ENCODE measurements at regions not wholly inside any gene's neighbourhood (a gene's known extent, or its start where the extent isn't known, plus 50 kb on each side); places are given as distances from the start of the nearest gene placed in this dataset.
A peak's percentile ranks its signal among the peaks of the same experiment; 100 is the strongest.
"Not testable (repeated sequence)": the region's sequence is repeated elsewhere in the genome, so short reads cannot be mapped to it uniquely, and the experiment has no call there.

DNA sequence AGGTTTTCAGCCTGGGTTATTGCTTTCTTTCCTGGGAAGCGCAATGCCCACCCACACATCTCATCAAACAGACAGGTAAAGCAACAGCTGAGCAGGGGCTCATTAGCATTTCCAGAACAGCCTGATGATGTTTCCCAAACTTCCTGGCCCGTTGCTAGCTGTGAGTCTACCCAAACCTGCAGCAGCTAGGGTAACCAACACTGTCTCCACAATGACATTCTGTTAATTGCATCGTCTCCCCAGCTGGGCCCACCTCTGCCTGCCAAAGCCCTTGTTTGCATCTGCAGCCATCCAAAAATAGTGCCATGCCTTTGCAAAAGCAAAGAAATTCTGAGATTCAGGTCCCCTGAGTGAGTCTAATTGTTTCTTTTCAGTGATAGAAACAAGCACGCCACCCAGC, 273.0 kb downstream of the MED10 start:
- Mint-ChIP-seq H3K27me3 (ENCODE audit: low read depth) (peaks cover 5% of the 10 kb centered on the region), H3K27ac (ENCODE audit: unreplicated experiment) (no peak overlapping the region), H3K9me3 (no peaks in the 10 kb centered on the region), H3K36me3 (ENCODE audit: low read depth) (no peaks in the 10 kb centered on the region), H3K4me1 (no peaks in the 10 kb centered on the region), H3K4me3 (no peak overlapping the region)
- DNase-seq (ENCODE audit: low read depth, low spot score) = no peak
- TF ChIP-seq, protein P1, sequence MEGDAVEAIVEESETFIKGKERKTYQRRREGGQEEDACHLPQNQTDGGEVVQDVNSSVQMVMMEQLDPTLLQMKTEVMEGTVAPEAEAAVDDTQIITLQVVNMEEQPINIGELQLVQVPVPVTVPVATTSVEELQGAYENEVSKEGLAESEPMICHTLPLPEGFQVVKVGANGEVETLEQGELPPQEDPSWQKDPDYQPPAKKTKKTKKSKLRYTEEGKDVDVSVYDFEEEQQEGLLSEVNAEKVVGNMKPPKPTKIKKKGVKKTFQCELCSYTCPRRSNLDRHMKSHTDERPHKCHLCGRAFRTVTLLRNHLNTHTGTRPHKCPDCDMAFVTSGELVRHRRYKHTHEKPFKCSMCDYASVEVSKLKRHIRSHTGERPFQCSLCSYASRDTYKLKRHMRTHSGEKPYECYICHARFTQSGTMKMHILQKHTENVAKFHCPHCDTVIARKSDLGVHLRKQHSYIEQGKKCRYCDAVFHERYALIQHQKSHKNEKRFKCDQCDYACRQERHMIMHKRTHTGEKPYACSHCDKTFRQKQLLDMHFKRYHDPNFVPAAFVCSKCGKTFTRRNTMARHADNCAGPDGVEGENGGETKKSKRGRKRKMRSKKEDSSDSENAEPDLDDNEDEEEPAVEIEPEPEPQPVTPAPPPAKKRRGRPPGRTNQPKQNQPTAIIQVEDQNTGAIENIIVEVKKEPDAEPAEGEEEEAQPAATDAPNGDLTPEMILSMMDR (conservative IDR thresholded peaks at IDR 0.05) = no peak

DNA sequence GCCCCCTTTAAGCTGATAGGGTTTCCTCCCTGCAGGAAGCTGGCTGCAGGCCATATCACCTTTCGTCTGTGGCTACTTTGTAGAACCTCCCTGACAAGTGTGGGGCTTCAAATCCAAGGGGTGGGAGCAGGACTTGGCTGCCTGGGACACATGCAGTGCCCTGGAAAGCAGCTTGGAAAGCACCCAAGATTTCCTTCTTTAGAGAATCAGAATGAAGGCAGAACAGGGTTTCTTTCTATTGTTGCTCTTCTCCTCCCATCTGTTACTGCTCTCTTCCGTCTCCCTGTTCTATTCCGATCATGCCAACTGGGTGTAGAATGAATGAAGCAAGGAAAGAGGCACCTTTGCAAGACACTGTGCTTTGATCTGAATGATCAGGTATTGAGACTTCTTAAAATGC, 282.2 kb downstream of the MED10 start:
- Mint-ChIP-seq H3K27me3 (ENCODE audit: low read depth) (no peaks in the 10 kb centered on the region), H3K27ac (ENCODE audit: unreplicated experiment) (no peak overlapping the region), H3K4me1 (no peaks in the 10 kb centered on the region), H3K9me3 (peaks cover 3% of the 10 kb centered on the region), H3K4me3 (no peak overlapping the region), H3K36me3 (ENCODE audit: low read depth) (no peaks in the 10 kb centered on the region)
- TF ChIP-seq, protein P1 (conservative IDR thresholded peaks at IDR 0.05) = no peak
- no peak for DNase-seq (ENCODE audit: low read depth, low spot score)

DNA sequence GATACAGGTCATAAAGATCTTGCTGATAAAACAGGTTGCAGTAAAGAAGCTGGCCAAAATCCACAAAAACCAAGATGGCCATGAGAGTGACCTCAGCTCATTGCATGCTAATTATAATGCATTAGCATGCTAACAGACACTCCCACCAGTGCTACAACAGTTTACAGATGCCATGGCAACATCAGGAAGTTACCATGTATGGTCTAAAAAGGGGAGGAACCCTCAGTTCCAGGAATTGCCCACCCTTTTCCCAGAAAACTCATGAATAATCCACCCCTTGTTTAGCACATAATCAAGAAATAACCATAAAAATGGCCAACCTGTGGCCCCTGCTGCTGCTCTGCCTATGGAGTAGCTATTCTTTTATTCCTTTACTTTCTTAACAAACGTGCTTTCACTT, 284.2 kb downstream of the MED10 start:
- DNase-seq (ENCODE audit: low read depth, low spot score); H3K27me3 Mint-ChIP-seq (ENCODE audit: low read depth); H3K4me1 Mint-ChIP-seq; H3K4me3 Mint-ChIP-seq; H3K9me3 Mint-ChIP-seq; H3K36me3 Mint-ChIP-seq (ENCODE audit: low read depth); H3K27ac Mint-ChIP-seq (ENCODE audit: unreplicated experiment): not testable (repeated sequence)

DNA sequence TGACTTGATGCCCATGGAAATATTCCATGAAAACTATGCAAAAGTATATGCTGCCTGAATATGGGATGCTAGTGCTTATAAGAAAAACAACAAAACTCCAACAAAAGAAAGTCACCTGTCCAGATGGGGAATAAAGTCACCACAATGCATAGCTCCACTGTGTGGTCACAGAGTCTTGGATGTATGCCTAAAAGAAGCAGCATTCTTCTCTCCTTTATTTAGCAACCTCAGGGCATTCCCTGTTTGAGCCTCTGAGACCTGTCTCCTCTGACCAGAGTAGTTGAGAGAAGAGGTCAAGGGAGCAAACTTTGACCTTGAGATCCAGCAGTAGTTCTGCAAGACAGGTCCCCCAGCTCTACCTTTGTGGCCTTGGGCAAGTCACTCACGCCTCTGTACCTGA, 287.5 kb downstream of the MED10 start:
- Mint-ChIP-seq H3K9me3 (peaks cover 4% of the 10 kb centered on the region), H3K36me3 (ENCODE audit: low read depth) (no peaks in the 10 kb centered on the region), H3K4me3 (no peak overlapping the region), H3K27ac (ENCODE audit: unreplicated experiment) (no peak overlapping the region), H3K4me1 (no peaks in the 10 kb centered on the region), H3K27me3 (ENCODE audit: low read depth) (no peaks in the 10 kb centered on the region)
- TF ChIP-seq, protein P1 (conservative IDR thresholded peaks at IDR 0.05) = no peak
- DNase-seq (ENCODE audit: low read depth, low spot score) = no peak

DNA sequence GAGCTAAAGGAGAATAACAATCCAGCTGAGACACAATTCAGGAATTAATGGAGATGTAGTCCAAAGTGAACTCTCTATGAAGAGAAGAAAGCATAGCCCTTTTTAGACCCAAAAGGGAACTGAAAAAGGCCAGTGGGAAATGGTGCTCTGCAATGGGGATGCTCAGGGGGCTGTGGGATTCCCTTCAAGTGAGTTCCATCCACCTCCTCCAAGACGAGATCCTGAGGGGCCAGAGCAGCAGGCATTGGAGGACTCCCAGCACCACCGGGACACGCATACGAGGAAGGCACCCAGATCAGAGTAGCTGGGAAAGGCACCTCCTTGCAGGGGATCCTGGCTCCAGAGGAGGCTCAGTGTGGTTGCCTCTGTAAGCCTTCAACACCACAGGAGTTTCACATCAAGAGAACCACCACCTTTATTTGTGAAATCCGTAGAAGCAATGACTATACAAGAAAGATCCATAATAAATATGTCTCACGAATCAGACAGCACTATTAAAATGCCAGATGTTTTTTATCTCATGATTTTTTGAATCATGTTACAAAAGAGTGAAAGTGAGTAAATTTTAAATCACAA, 288.2 kb downstream of the MED10 start:
- H3K4me1 Mint-ChIP-seq = no peaks in the 10 kb centered on the region
- H3K9me3 Mint-ChIP-seq = peaks cover 4% of the 10 kb centered on the region
- TF ChIP-seq, protein P1 (conservative IDR thresholded peaks at IDR 0.05) = no peak
- peak overlapping the region; percentile 54 for H3K27ac Mint-ChIP-seq (ENCODE audit: unreplicated experiment)
- no peaks in the 10 kb centered on the region for H3K27me3 Mint-ChIP-seq (ENCODE audit: low read depth)
- H3K4me3 Mint-ChIP-seq = no peak overlapping the region
- H3K36me3 Mint-ChIP-seq (ENCODE audit: low read depth) = no peaks in the 10 kb centered on the region
- DNase-seq (ENCODE audit: low read depth, low spot score) = no peak

DNA sequence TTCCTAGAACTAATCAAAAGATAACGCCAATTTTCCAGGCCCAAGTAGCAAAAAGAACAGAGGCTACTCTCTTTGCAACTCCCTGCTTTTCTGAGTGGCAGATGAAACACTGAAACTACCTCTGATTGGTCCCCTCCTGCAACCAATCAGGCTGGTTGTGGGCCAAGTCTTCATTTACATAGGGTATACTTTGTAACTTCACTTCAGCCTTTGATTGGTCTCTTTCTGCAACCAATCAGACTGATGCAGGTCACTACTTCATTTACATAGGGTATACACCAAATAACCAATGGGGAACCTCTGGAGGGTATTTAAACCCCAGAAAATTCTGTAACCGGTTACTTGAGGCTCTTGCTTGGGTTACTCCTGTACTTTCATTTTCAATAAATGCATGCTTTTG, 289.6 kb downstream of the MED10 start:
- no peaks in the 10 kb centered on the region for H3K4me1 Mint-ChIP-seq
- H3K9me3 Mint-ChIP-seq = peaks cover 4% of the 10 kb centered on the region
- no peak for DNase-seq (ENCODE audit: low read depth, low spot score)
- TF ChIP-seq, protein P1 (conservative IDR thresholded peaks at IDR 0.05) = no peak
- no peaks in the 10 kb centered on the region for H3K27me3 Mint-ChIP-seq (ENCODE audit: low read depth)
- no peak overlapping the region for H3K4me3 Mint-ChIP-seq
- no peaks in the 10 kb centered on the region for H3K36me3 Mint-ChIP-seq (ENCODE audit: low read depth)
- no peak overlapping the region for H3K27ac Mint-ChIP-seq (ENCODE audit: unreplicated experiment)
